ENCODE measurements at regions not wholly inside any gene's neighbourhood (a gene's known extent, or its start where the extent isn't known, plus 50 kb on each side); places are given as distances from the start of the nearest gene placed in this dataset.

GRCh38 chr2:183610724-183611123, 486.5 kb downstream of the NUP35 start:
- TF ChIP-seq, protein P1, sequence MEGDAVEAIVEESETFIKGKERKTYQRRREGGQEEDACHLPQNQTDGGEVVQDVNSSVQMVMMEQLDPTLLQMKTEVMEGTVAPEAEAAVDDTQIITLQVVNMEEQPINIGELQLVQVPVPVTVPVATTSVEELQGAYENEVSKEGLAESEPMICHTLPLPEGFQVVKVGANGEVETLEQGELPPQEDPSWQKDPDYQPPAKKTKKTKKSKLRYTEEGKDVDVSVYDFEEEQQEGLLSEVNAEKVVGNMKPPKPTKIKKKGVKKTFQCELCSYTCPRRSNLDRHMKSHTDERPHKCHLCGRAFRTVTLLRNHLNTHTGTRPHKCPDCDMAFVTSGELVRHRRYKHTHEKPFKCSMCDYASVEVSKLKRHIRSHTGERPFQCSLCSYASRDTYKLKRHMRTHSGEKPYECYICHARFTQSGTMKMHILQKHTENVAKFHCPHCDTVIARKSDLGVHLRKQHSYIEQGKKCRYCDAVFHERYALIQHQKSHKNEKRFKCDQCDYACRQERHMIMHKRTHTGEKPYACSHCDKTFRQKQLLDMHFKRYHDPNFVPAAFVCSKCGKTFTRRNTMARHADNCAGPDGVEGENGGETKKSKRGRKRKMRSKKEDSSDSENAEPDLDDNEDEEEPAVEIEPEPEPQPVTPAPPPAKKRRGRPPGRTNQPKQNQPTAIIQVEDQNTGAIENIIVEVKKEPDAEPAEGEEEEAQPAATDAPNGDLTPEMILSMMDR (IDR thresholded peaks at IDR 0.05; ENCODE audit: low read depth, low read length), result peak; percentile 18; the same call in 1 of the 2 replicates
- DNase-seq, result no peak
- Histone ChIP-seq H3K4me1 (no peaks in the 10 kb centered on the region), H3K9me3 (no peaks in the 10 kb centered on the region), H3K27me3 (no peaks in the 10 kb centered on the region), H3K4me3 (ENCODE audit: low read depth, low read length) (no peak overlapping the region), H3K36me3 (no peaks in the 10 kb centered on the region)

- no peak for DNase-seq
- Histone ChIP-seq H3K4me3 (ENCODE audit: low read depth, low read length) (no peak overlapping the region), H3K4me1 (no peaks in the 10 kb centered on the region), H3K27me3 (no peaks in the 10 kb centered on the region), H3K36me3 (no peaks in the 10 kb centered on the region), H3K9me3 (no peaks in the 10 kb centered on the region)
- TF ChIP-seq, protein P1 (IDR thresholded peaks at IDR 0.05; ENCODE audit: low read depth, low read length), result no peak
Observed at GRCh38 chr2:183614799-183615435, 490.7 kb downstream of the NUP35 start.

- H3K9me3 ChIP-seq, result no peaks in the 10 kb centered on the region
- H3K27me3 ChIP-seq, result no peaks in the 10 kb centered on the region
- DNase-seq, result no peak
- H3K4me1 ChIP-seq, result no peaks in the 10 kb centered on the region
- TF ChIP-seq, protein P1 (IDR thresholded peaks at IDR 0.05; ENCODE audit: low read depth, low read length), result no peak
- no peaks in the 10 kb centered on the region for H3K36me3 ChIP-seq
- H3K4me3 ChIP-seq (ENCODE audit: low read depth, low read length), result no peak overlapping the region
Observed at GRCh38 chr2:183623227-183623626, 499.0 kb downstream of the NUP35 start.

DNA sequence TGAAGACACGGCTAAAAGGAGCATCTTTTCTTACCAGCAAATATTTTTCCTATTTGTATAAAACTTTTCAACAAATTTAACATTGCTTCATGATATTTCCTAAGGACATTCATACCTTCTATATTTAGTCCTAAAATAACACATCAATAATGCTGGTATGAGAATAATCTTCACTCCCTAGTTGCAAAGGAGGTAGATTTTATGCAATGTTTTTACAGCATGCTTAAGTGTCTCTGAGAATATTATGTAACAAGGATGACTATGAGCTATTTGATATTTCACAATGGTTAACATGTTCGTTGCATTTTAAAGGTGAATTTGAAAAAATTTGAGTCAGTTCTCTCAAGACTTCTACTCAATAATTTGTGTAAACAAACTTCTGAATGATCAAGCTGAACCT, 506.7 kb downstream of the NUP35 start:
- TF ChIP-seq, protein P1 (IDR thresholded peaks at IDR 0.05; ENCODE audit: low read depth, low read length), result no peak
- Histone ChIP-seq H3K9me3 (no peaks in the 10 kb centered on the region), H3K4me3 (ENCODE audit: low read depth, low read length) (no peak overlapping the region), H3K4me1 (no peaks in the 10 kb centered on the region), H3K27me3 (no peaks in the 10 kb centered on the region), H3K36me3 (no peaks in the 10 kb centered on the region)
- no peak for DNase-seq

DNA sequence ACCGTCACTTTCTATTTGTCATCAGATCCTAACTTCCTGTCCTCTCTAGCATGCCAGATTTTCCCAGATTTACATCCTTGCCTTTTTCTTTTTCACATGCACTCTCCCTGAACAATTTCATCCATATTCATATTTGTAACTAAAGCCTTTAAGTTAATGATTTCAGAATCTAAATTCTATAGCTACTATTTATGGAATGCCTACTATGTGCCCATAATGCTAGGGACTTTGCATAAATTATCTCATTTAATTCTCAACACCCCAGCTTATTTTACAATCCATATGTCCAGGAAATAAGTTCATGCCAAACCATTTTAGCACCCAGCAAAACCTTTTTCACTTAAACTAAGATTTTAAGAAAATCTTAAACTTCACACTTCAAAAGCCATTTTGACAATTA, 531.9 kb downstream of the NUP35 start:
- TF ChIP-seq, protein P1 (IDR thresholded peaks at IDR 0.05; ENCODE audit: low read depth, low read length), result no peak
- H3K4me3 ChIP-seq (ENCODE audit: low read depth, low read length), result no peak overlapping the region
- DNase-seq, result no peak
- no peaks in the 10 kb centered on the region for H3K9me3 ChIP-seq
- no peaks in the 10 kb centered on the region for H3K27me3 ChIP-seq
- no peaks in the 10 kb centered on the region for H3K4me1 ChIP-seq
- no peaks in the 10 kb centered on the region for H3K36me3 ChIP-seq

DNA sequence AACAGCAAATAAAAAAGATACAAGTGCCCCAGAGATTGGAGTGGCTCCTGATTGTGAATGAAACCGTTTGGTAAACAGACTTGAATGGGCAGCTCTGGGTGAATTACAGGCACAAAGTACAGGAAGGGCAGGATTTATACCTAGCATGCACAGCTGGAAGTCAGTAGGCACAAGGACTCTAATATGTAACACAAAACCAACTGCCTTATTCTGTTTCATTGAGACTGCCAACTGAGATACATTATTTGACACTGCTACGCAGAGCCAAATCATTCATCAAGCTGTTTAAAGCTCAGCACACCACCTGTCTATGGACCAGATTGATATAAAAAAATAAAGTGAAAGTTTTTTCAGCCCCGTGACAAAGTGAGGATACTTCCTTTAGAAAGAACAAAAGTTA, 541.2 kb downstream of the NUP35 start:
- DNase-seq, result no peak
- H3K27me3 ChIP-seq, result no peaks in the 10 kb centered on the region

More for the DNA sequence above, 541.2 kb downstream of the NUP35 start:
- Histone ChIP-seq H3K9me3 (no peaks in the 10 kb centered on the region), H3K4me1 (no peaks in the 10 kb centered on the region), H3K36me3 (no peaks in the 10 kb centered on the region), H3K4me3 (ENCODE audit: low read depth, low read length) (no peak overlapping the region)
- TF ChIP-seq, protein P1 (IDR thresholded peaks at IDR 0.05; ENCODE audit: low read depth, low read length), result no peak
